Fibroblast of skin of right biceps (primary cell): ENCODE measurements at regions not wholly inside any gene's neighbourhood (a gene's known extent, or its start where the extent isn't known, plus 50 kb on each side); places are given as distances from the start of the nearest gene placed in this dataset.
"Not testable (repeated sequence)": the region's sequence is repeated elsewhere in the genome, so short reads cannot be mapped to it uniquely, and the experiment has no call there.

ENCODE experiments used
- DNase-seq: peaks from one replicate; pipeline ENCODE4 v3.0.0-alpha.2; 2013

DNA sequence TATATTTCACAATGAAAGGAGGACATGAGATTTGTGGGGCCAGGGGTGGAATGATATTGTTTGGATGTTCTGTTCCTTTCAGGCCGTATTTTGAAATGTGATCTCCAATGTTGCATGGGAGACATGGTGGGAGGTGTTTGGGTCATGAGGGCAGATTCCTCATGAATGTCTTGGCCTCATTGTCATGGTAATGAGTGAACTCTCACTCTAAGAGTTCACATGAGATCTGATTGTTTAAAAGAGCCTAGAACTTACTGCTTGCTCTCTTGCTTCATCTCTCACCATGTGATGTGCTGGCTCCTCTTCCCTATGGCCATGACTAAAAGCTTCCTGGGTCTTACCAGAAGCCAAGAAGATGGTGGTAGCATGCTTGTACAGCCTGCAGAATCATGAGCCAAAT is 1183.0 kb downstream of the TECRL start:
- DNase-seq: no peak

DNA sequence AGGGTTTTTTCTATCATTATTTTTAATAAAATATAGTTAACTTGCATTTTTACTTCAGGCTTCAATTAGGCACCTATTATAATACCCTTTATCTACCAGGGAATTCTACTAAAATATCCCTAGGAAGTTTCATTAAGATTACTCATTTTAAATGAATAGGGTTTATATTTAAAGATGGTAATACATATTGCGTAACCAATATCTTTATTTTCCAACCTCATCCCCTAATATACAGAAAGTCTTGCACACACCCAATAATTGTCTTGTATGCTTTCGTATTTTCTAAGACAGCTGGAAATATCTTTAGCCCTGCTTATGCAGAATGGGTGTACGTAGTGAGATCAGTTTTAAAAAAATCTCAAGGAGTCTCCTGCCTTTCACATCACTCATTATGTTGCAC is 1186.8 kb downstream of the TECRL start:
- no peak for DNase-seq

DNA sequence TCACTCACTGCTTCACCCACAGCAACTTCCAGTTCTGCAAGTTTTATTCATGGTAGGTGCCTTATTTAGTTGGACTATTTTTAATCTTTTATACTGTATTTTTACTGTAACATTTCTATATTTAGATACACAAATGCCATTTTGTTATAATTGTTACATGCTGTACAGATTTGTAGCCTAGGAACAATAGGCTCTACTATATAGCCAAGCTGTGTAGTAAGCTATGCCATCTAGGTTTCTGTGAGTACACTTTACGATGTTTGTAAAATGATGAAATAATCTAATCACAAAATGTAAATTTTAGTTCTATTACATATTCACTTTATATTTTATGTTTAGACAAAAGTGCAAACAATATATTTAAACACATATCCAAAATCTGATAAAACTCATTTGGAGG is 1187.8 kb downstream of the TECRL start:
- no peak for DNase-seq

DNA sequence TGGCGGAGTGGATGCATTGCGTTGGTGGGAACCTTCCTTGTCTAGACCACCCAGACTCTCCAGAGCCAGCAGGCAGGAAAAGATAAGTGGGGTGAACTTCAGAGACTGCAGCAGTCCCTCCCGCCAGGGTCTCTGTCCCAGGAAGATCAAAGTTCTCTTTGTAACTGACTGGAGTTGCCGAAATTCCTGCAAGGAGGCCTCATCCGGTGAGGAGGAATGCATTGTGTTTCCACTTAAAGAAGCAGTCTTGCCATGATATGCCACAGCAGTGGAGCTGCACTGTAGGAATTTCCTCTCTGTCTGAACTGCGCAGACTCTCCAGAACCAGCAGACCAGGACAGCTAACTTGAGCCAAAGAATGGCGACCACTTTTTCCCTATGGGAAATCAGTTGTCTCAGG is 1190.4 kb downstream of the TECRL start:
- DNase-seq: no peak

DNA sequence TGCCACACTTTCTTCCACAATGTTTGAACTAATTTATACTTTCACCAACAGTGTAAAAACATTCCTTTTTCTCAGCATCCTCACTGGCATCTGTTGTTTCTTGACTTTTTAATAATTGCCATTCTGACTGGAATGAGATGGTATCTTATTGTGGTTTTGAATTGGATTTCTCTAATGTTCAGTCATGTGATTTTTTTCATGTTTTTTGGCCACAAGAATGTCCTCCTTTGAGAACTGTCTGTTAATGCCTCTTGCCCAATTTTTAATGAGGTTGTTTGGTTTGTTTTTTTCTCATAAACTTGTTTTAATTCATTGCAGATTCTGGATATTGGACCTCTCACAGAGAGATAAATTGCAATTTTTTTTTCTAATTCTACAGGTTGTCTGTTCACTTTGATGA is 1195.2 kb downstream of the TECRL start:
- no peak for DNase-seq

DNA sequence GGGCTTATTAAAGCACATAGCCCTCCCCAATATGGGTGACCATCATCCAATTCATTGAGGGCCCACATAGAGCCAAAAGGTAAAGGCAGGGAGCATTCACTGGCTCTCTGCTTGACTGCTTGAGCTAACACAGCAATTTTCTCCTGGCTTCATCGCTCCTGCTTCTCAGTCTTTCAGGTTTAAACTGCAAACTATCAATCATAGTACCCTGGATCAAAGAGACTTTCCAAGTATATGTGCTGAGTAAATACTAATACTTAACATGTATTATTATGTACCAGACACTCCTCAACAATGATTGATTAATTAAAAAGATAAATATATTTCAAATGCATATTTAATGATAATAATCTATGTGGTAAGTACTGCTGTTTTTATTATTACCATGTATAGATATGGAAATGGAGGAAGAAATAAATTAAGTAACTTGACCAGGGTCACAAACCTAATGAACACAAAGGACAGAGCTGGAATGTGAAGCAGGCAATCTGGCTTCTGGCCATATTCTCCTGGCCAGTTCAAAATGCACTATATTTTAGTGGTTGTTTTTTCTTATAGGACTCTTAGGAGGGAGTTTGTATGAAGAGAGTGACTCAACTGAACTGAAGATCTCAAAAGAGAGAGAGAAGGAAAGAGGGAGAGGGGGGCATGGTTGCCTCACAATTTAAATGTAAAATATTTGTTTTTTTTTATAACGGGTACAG is 1197.3 kb downstream of the TECRL start:
- no peak for DNase-seq

DNA sequence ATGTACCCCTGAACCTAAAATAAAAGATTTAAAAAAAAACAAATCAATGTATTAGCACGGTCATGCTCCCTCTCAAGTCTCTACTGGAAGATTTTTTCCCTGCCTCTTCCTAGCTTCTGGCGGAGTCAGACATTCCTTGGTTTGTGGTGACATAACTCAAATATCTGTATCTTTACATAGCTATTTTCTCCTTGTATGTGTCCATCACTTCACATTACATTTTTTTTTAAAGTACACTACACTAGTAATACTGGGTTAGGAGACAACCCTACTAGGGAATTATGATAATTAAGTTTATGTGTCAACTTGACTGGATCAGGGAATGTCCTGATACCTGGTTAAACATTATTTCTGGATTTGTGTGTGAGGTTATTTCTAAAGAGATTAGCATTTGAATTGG is 1197.9 kb downstream of the TECRL start:
- peak; percentile 1 for DNase-seq

DNA sequence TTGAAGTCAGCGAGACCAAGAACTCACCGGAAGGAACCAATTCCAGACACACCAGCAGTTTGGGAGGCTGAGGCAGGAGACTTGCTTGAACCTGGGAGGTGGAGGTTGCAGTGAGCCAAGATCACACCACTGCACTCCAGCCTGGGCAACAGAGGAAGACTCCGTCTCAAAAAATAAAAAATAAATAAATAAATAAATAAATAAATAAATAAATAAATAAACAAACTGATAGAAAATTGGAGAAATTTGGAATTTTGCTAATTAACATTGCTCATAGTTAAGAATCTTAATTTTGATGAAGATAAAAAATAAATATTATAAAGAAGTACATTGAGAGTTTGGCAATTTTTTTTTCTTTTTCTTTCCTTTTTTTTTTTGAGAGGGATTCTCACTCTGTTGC is 1216.2 kb downstream of the TECRL start:
- not testable (repeated sequence) for DNase-seq

DNA sequence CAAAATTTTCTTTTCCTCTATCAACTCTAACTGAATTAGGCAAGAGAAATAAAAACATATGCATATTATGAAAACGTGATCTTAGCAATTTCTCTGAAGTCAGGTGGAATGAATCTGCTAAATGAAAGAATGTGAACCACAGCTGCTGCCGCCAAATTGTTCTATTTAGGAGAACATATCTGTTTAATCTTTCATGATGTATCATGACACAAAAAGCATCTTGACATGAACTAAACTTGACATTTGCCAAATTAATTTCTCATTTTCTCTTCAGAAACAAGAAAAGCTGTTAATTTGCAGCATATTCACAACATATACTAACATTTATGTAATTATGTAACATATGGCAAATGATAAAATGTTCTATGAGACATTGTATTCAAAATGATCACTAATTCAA is 1237.9 kb downstream of the TECRL start:
- no peak for DNase-seq

DNA sequence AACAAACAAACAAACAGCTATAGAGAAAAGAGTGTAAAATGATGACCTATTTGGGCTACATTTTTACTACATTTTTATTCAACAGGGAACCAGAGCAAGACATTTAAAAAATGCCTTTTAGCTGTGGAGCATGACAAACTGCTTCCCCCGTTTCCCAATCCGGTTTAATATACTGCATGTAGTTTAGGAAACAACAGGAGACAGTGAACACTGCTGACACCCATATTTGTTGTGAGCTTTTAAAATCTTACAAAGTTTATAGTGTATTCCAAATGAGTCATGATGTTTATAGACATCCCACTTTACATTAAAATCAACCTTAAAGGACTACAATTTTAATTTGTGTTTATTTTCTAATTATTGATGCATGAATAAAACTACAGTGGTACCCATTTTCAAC is 1238.3 kb downstream of the TECRL start:
- DNase-seq: no peak

DNA sequence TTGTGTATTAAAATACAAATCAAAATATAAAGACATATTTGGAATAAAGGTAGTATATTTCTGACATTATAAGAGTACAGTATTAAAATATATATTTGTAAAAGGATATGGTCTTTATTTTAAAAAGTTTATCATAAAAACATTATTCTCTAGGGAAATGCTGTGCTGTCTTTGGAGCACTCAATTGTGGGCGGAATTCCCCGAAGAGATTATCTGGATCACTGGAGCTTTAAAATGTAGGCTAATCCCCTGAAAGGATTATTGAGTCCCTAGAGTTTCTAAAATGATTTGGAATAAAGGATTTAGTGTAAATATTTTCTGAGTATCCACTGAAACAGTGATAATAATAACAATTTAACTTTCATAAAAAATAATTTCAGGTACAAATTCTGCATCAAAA is 1239.4 kb downstream of the TECRL start:
- no peak for DNase-seq

DNA sequence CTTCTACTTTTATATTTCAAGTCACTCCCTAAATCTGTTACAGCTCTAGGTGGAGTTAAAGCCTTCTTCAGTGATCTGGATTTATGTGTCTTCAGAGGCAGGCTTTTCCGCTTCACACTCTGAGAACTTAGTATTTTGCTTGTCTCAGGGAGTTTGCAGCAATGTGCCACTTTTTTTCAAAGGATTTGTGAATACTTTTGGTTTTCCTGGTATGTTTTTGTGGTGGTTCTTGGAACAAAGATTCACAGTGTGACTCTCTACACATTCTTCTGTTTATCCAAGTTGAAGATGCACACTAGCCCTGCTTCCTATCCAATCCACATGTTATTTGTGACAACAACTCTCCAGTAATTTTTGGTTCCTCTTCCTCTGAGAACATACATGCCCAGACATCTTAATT is 1253.7 kb downstream of the TECRL start:
- DNase-seq: no peak

DNA sequence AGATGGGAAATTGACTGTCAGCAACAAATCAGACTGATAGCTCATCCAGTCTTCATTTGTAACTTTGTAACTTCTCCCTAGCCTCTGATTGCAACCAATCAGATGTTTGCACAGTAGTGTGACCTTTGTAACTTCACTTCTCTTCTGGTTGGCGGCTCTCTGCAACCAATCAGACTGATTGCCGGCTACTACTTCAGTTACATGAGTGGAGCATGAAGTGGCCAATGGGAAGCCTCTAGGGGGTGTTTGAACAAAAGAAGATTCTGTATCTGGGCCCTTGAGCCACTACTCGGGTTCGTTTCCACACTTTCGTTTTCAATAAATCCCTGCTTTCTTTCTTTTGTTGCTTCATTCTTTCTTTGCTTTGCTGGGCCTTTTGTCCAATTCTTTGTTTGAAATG is 1285.8 kb downstream of the TECRL start:
- no peak for DNase-seq

DNA sequence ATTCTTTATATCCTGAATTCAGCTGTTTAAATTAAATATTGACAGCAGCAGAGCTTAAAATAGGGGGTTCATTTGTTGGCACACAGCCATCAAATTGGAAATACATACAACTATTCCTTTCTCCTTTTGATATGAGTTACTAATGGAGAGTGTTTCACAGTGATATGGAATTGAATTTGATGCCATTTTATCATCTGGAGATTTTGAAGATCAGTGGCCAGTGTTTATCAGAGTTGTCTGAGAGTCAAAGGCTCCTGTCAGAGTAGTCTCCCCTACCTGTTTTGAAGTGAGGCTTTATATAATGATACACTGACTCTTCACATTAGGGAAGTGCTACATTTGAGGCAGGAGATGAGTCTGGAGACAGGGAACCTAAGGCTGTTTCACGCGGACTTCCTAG is 1286.3 kb downstream of the TECRL start:
- no peak for DNase-seq

DNA sequence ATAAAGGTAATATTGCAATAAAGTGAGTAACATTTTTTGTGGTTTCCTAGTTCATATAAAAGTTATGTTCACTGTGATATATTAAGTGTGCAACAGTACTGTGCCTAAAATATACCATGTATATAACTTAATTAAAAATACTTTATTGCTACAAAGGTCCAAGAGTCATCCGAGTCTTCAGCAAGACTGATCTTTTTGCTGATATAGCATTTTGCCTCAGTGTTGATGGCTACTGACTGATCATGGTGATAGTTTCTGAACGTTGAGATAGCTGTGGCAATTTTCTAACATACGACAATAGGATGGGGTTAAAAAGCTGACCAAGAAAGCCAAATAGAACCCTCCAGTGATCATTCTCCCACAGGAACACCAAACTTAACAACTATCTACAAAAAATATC is 1302.7 kb downstream of the TECRL start:
- DNase-seq: no peak

DNA sequence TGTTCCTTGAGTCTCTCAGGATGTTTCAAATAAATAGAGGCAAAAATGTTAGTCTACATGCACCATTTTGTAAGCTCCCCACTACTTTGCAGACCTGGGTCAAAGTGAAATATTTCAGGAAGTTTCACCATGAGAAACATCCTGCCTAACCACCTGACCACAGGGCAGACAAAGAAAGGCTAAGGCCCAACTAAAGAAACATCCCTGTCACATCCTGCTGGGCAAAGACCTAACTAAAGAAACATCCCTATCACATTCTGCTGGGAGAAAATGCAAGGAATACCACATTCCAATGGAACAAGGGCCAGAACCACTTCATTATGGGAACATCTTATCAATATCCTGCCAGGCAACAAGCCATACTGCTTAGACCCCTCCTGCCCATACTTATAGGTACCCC is 1303.4 kb downstream of the TECRL start:
- DNase-seq: no peak

DNA sequence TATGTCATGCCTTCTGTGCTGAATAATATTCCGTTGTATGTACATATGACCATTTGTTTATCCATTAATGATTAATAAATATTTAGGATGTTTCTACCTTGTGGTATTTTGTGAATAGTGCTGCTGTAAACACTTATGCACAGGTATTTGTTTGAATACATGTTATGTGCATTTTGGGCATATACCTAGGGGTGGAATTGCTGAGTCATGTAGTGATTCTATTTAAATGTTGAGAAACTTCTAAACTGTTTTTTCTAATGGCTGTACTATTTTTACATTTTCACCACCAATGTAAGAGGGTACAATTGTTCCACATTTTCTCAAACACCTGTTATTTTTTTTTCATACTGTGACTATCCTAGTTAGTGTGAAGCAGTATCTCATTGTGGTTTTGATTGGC is 1318.6 kb downstream of the TECRL start:
- no peak for DNase-seq

DNA sequence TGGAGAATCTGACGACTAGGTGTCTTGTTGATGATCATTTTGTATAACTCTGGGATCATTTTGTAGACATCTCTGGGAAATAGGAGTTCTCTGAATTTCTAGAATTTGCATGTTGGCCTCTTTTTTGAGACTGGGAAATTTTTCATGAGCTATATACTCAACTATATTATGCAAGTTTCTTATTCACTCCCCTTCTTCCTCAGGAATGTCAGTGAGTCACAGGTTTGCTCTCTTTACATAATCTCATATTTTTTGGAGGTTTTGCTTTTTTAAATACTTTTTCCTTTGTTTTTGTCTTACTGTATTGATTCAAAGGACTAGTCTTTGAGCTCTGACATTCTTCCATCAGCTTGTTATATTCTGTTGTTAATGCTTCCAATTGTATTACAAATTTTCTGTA is 1324.2 kb downstream of the TECRL start:
- peak; percentile 3 for DNase-seq

DNA sequence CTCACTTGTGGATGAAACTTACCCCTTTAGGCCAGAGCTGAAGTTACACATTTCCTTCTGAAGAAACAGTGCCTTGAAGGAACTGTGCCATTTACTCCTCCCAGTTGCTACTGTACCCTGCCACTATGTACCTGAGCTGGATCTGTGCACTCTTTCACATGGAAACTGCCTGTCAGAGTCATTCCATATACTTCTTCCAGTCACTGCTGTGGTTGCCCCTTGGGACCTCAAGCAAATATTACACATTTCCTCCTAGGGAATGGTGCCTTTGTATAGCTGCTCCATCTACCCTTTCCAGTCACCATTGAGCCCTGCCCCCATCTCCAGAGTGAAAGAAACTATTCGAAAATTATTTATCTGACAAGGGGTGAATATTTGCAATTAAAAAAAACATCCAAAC is 1328.3 kb downstream of the TECRL start:
- no peak for DNase-seq

DNA sequence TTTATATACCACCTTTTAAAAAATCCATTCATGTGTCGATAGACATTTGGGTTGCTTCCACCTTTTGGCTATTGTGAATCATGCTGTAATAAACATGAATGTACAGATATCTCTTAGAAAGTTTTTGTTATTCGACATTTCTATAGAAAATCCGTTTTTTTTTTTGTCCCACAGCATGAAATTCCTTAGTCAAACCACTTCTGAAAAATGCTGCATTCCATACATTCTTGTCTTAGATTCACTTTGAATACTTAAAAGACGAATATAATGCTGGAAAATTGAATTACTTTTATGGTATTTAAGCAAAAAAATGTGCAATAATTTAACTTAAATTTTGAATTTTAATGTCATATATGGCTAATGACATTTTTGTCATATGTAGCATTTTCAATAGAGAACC is 1345.5 kb downstream of the TECRL start:
- peak; percentile 1 for DNase-seq

DNA sequence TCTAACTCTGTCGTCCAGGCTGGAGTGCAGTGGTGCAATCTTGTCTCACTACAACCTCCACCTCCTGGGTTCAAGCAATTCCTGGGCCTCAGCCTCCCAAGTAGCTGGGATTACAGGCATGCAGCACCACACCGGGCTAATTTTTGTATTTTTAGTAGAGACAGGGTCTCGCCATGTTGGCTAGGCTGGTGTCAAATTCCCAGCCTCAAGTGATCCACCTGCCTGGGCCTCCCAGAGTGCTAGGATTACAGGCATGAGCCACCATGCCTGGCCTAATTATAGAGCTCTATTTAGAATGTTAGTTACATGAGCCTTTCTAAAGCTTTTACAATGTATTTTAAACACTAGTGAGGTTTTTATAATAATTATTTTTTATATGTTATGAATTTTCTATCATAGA is 1346.4 kb downstream of the TECRL start:
- DNase-seq: not testable (repeated sequence)

DNA sequence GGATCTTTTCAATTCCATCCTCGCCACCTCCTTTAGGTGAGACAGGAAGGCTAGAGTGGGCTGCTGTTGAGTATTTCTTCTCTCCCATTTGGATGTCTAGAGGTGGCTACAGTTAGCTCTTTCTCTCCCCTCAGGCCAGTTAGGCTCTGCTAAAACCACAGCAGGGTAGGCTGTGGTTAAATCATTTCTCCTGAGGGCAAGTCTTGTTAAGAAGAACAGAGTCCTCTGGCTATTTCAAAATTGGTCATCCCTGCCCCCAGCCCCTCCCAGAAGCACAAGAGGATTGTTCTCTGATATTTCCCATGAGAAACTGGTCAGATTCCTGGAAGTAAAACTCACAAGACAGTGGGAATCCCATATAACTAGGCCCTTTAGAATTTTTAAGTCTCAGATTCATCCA is 1359.5 kb downstream of the TECRL start:
- DNase-seq: peak; percentile 37

DNA sequence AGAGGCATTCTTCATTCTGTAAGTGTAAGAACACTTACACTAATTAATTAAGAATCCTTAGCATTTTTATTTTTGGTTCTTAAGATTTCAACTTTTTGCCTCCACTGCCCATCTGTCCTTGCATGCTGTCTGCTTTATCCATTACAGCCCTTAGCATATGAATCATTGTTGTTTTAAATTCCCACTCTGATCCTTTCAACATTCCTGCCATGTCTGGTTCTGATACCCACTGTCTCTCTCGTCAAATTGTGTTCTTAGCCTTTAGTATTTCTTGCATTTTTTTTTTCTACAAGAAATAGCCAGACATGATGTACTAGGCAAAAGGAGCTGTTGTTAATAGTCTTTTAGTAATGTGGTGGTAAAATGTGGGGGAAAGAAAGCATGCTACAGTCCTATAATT is 1360.0 kb downstream of the TECRL start:
- peak; percentile 2 for DNase-seq

DNA sequence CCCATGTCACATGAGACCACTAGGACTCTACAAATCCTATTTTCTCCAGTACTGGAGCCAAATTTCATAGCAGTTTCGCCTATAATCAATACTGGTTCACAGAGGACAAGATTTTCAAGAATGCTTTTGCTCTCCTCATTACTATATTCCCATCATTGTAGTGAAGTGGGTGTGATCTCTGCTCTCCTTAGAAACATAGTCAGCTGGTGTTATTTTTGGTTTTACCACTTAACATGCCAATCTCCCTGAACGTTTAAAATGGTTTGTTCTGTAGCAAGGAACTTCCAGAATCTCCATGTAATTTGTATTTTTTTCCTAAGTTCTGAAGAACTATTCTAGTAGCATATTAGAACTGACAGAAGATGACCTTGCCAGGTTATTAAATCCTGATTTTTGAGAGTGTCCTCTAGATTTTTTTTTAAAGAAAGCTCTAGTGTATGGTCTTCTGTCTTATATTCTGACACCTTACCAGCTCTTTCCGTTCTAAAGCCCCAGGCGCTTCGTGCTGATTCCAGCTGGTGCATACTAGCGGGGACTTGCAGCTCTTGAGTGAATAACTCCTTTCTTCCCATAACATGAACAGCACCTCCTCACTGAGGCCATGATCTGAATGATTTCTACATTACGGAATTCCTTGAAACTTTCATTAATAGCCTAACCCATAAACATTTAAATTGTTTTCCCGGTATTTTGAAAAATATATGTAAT is 1372.9 kb downstream of the TECRL start:
- DNase-seq: no peak

DNA sequence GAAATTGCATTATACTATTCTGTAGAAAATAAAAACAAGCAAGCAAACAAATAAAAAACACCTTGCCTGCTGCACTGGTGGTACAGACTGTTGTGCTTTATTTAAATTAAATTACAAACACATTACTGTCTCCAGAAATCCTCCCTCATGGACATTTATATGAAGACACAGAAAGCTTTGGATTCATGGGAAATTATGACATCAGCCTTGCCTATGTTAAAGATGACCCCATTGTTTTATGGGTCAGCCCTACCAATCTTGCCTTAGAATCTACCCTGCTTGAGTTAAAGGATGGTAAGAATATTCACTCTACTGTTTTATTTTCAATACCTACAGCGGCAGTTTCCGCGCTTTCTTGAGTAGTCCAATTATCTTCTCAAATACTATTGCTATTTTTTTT is 1379.9 kb downstream of the TECRL start:
- no peak for DNase-seq
